GM13977 (cell line): ENCODE measurements at regions not wholly inside any gene's neighbourhood (a gene's known extent, or its start where the extent isn't known, plus 50 kb on each side); places are given as distances from the start of the nearest gene placed in this dataset.

Experiments used
- DNase-seq: peaks from one replicate; pipeline ENCODE4 v3.0.0; 2012; ENCODE audit warnings: low spot score
- CTCF ChIP-seq: IDR thresholded peaks from 2 replicates; pipeline ENCODE4 v1.5.1; 2012; ENCODE audit warnings: mild to moderate bottlenecking, control low read depth; ENCODE audit not compliant: insufficient read depth; ENCODE audit errors: extremely low read depth, missing control alignments
- in situ Hi-C: fragments of 300-500 bp; cut with MboI; formaldehyde crosslinking; loops from one replicate; pipeline ENCODE4 v1.12.0; 2022; ENCODE audit warnings: low sequenced_read_pairs, low pct_unique_long_range_greater_than_20kb, mixed read lengths, inconsistent platforms; ENCODE audit not compliant: unreplicated experiment

- no peak for TF ChIP-seq CTCF
- in situ Hi-C loops, result no loop called here
- DNase-seq, result no peak
Measured at GRCh38 chr2:57434972-57435371, 611.6 kb upstream of the VRK2 start.

- no peak for DNase-seq
- in situ Hi-C loops, result no loop called here
- no peak for TF ChIP-seq CTCF
Measured at GRCh38 chr2:57437077-57437476, 609.5 kb upstream of the VRK2 start.

- DNase-seq, result no peak
Measured at GRCh38 chr2:57440437-57440836, 606.2 kb upstream of the VRK2 start.

GRCh38 chr2:57443086-57443485 lies 603.5 kb upstream of the VRK2 start:
- DNase-seq, result no peak
- in situ Hi-C loops, result no loop called here
- TF ChIP-seq CTCF, result no peak

More at GRCh38 chr2:57440437-57440836, 606.2 kb upstream of the VRK2 start:
- in situ Hi-C loops, result no loop called here
- TF ChIP-seq CTCF, result no peak

GRCh38 chr2:57443973-57444521 lies 602.6 kb upstream of the VRK2 start:
- in situ Hi-C loops, result no loop called here
- no peak for DNase-seq
- no peak for TF ChIP-seq CTCF

- in situ Hi-C loops, result no loop called here
- no peak for DNase-seq
- TF ChIP-seq CTCF, result no peak
Measured at GRCh38 chr2:57444752-57445430, 601.7 kb upstream of the VRK2 start.
